HPDE6-E6E7 (cell line): ENCODE measurements at regions not wholly inside any gene's neighbourhood (a gene's known extent, or its start where the extent isn't known, plus 50 kb on each side); places are given as distances from the start of the nearest gene placed in this dataset.
"Not testable (repeated sequence)": the region's sequence is repeated elsewhere in the genome, so short reads cannot be mapped to it uniquely, and the experiment has no call there.

ENCODE experiments used
- DNase-seq: peaks from one replicate; pipeline ENCODE4 v3.0.0; 2011; ENCODE audit warnings: missing footprints; ENCODE audit errors: extremely low spot score

- no peak for DNase-seq
Observed at GRCh38 chrX:55142206-55142918, 53.5 kb downstream of the PAGE2 start.

DNA sequence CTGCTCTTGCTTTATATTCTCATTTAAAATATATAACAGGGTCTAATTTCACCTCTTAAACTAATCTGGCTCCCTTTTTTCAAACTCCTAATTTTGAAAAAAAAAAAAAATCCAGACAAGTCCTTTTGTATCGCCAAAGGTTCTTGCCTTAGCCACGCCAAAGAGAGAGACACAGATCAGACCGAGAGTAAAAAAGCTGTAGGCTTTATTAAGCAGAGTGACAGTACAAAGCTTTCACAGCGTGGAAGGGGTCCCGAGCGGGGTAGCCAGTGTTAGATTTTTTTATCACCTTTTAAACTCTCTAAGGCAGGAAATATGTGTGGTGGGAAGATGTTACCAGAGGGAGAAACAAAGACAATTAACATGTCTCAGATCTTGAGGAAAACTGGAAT, 54.1 kb downstream of the PAGE2 start:
- no peak for DNase-seq

- DNase-seq: no peak
Observed at GRCh38 chrX:55143621-55144020, 54.8 kb downstream of the PAGE2 start.

DNA sequence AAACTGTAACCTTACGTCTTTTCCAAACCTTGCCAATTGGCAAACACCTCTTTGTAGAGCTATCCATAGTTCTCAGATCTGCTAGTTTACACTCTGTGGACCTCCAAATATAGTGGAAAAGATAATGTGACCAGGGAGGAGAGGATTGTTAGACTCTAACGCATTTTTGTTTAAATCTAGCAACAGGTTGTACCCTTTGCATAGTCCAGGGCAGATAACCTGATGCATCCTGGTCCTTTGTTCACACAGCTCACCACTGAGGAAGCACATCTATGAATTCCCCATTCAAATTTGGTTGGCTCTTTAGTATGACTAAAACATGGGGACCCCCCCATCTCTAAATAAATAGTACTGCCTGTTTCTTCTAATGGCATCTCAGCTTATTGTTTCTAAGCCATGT, 55.9 kb downstream of the PAGE2 start:
- DNase-seq: no peak

DNA sequence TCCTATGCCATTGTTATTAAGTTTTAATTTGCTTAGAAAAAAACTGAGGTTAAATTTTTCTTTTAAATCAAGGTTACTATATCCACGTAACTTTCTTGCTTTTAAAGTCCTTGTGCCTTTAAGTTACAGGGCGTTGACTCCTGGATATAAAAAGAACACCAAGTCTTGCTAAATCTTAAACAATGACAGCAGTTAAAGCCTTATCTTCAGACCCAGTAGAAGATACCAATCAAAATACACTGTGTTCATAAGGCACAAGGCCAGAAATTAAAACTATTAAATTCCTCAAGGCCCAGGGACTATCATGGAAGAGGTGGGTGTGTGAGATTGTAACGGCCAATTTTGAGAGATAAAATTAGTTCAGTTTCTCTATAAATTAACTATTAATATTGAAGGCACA, 60.4 kb downstream of the PAGE2 start:
- DNase-seq: no peak

DNA sequence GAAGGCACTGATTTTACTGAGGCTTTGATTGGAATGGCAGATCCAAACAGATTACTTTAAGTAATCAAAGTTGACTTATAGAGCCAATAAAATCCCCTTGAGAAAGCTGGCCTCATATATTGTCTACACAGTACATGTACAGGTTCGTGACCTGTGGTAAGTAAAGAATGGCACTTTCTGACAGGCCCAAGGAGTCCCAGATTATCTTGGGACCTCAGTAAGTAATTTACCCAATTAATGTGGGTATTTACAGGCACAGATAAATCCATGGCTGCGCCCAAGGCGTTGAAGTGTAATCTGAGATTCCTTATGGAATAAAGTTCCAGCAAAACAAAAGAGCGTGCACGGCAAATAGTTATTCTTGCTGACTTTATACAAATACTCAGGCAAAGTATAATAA, 62.4 kb downstream of the PAGE2 start:
- DNase-seq: no peak

GRCh38 chrX:55159551-55159950, 60.6 kb upstream of the PAGE5 start:
- no peak for DNase-seq

DNA sequence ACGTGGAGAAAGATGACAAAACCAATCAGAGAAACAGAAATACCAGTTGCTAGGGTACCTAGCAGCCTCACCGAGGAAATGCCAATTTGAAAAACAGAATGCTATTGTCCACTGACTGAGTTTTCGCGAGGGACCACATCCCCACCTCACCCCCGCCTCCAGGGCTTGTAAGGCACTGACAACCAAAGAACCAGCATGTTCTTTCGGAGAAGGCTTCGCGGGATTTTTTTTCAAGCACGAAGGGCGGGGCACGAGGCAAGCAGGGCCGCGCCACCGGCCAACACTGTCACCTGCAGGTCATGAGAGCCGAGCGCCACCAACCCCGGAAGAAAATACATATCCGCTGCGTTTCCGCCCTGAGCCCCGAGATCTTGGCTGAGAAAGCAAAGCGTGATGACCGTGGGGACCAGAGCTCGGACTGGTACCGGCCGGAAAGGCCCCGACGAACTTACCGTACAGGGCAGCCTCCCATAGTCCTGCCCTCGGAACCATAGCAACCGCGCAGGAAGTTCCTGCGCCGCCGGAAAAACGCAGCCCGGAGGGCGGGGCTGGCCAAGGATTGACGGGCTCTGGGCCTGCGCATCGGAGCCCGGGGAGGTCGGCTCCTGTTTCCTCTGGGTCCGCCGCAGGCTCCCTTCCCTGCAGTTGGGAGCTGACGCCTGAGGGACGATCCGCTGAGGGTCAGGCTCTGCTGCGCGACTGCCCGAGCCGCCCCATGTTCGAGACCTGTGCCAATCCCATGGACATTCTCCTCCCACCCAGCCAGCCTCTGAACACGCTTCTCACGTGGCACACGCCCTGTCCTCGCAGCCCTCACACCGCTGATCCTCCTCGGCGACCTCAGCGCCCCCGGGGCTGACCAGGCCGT, 59.2 kb upstream of the PAGE5 start:
- DNase-seq: peak; percentile 34

DNA sequence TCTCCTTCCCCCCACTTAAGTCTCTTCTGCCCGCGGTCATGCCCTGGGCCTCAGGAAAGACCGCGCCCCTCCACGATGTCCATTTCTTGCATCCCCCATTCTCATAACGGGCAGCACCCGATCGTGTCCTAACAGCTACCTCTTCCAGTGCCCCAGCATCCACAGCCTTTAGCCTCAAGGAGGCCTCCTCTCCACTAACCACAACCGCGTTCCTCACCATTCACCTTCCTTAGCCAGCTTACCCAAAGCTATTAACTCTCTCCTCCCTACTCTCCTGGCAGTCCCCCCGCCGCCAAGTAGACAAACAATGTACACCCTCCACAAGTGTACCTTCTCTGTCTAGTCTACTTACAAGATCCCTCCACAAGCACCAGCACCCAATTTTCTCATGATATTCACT, 58.6 kb upstream of the PAGE5 start:
- DNase-seq: no peak

GRCh38 chrX:55163171-55163570, 57.0 kb upstream of the PAGE5 start:
- DNase-seq: no peak

- DNase-seq: not testable (repeated sequence)
Observed at GRCh38 chrX:55165026-55165425, 55.1 kb upstream of the PAGE5 start.

DNA sequence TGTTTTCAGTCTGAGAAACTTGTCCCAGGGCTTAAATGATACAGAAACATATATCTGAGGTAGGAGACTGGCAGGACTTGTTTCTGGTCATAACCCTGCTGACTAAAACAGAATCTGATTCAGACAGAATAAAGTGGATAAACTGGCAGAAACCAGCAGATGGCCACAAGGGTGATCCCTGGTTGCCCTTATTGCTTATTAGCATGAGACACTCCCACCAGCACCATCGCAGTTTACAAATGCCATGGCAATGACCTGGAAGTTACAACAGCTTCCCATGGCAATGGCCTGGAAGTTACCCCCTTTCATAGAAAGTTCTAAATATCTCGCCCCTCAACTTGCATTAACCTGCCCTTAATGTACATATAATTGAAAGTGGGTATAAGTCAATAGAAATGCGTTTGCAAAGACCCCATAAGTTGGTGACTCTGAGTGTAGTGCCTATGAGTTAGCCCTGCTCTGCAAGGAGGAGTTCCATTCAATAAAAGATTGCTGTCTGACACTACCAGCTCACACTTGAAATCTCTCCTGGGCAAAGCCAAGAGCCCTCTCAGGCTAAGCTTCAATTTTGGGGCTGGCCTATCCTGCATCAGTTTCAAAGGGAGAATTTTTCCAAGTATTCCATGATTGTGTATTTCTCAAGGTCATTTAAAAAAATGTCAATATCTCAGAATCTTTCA, 52.9 kb upstream of the PAGE5 start:
- no peak for DNase-seq

GRCh38 chrX:55167901-55168300, 52.2 kb upstream of the PAGE5 start:
- no peak for DNase-seq

GRCh38 chrX:55169782-55170181, 50.4 kb upstream of the PAGE5 start:
- DNase-seq: no peak
